Omental fat pad (tissue), 3 donors: ENCODE measurements at regions not wholly inside any gene's neighbourhood (a gene's known extent, or its start where the extent isn't known, plus 50 kb on each side); places are given as distances from the start of the nearest gene placed in this dataset.

Experiments used
- ATAC-seq: fragments of 150-250 bp; one replicate; pipeline ENCODE4 v1.9.1; 2016; ENCODE audit warnings: mild to moderate bottlenecking, moderate library complexity; ENCODE audit not compliant: low FRiP score
- DNase-seq: peaks from one replicate; pipeline ENCODE4 v3.0.0-alpha.2; 2019; ENCODE audit warnings: low spot score
- TF ChIP-seq, protein P1 (sequence below), 3 donors: fragments of 450-650 bp; IDR thresholded peaks; one replicate each; pipeline ENCODE4 v1.5.1; 2016 to 2017; ENCODE audit warnings: antibody characterized with exemption in 3 of 3, mild to moderate bottlenecking in 3 of 3, moderate library complexity in 2 of 3

DNA sequence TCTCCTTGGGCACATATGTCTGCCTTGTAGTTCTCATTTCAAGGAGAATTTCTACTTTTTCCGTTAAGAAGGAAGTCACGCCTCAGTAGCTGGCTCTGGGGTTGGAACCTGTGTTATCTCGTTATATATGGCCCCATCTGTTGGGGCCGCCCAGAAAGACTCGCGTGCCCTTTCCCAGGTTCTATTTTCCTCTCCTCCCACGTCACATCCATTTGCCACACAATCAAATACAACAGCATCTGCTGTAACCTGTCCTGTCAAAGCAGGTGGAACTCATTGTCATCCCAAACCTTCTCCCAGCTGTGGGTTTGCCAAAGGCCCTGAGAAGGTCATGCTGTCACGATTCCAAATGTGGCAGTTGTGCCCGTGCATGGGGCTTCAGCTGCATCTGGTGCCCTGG is 213.1 kb upstream of the ZBED5 start:
- no peak for ATAC-seq
- DNase-seq, result no peak
- TF ChIP-seq, protein P1, sequence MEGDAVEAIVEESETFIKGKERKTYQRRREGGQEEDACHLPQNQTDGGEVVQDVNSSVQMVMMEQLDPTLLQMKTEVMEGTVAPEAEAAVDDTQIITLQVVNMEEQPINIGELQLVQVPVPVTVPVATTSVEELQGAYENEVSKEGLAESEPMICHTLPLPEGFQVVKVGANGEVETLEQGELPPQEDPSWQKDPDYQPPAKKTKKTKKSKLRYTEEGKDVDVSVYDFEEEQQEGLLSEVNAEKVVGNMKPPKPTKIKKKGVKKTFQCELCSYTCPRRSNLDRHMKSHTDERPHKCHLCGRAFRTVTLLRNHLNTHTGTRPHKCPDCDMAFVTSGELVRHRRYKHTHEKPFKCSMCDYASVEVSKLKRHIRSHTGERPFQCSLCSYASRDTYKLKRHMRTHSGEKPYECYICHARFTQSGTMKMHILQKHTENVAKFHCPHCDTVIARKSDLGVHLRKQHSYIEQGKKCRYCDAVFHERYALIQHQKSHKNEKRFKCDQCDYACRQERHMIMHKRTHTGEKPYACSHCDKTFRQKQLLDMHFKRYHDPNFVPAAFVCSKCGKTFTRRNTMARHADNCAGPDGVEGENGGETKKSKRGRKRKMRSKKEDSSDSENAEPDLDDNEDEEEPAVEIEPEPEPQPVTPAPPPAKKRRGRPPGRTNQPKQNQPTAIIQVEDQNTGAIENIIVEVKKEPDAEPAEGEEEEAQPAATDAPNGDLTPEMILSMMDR (IDR thresholded peaks at IDR 0.05), result no peak

DNA sequence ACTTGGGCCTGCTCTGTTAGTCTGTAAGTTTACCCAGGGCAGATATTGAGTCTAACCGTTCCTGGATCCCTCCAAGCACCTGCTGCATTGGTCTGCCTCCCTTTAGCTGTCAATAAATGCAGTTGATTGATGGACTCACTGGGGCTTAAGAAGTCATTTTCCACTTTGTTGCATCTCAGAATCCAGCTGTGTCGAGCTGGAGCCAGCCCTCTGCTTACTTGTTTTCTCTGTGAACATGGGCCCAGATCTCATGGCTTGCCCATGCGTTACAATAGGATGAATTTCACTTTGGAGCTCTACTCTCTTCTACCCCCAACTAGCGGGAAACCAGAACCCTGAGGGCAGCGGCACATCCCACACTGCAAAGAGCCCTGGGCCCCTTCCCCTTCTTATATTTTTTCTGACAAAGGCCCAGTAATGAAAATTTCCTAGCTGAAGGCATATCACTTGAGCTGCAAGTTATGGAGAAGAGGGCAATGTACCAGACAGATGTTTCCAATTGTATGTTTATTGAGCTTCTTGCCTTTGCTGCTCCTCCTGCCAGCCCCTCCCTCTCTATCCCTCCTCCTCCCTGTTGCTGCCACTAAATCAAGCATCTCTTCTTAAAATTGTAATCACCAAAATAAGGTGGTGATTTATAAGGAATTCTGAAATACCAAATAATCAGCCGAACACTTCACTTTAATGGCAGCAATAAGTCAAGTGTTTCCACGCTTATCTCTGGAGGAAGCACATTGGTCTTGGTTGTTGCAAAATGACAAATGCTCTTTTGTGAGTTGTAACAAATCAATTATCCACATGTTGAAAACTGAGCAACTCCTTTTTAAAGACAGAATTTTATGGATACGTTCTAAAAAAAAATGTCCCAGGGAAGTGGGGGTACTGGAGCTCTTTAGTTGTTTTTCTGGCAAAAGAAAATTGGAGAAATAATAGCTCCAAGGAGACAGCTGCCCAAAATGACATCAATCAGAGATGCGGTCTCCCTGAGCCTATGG is 212.3 kb upstream of the ZBED5 start:
- ATAC-seq (no peak), DNase-seq (no peak)
- TF ChIP-seq, protein P1 (IDR thresholded peaks at IDR 0.05), result no peak

GRCh38 chr11:11068113-11068512 is 210.3 kb upstream of the ZBED5 start:
- TF ChIP-seq, protein P1 (IDR thresholded peaks at IDR 0.05), result no peak
- ATAC-seq, result no peak
- DNase-seq, result no peak

GRCh38 chr11:11065396-11065795 is 207.5 kb upstream of the ZBED5 start:
- TF ChIP-seq, protein P1 (IDR thresholded peaks at IDR 0.05), result no peak
- ATAC-seq (no peak), DNase-seq (no peak)

- TF ChIP-seq, protein P1 (IDR thresholded peaks at IDR 0.05), result no peak
- DNase-seq (no peak), ATAC-seq (peak; percentile 93)
These were observed 199.6 kb upstream of the ZBED5 start for GRCh38 chr11:11057472-11057854.

DNA sequence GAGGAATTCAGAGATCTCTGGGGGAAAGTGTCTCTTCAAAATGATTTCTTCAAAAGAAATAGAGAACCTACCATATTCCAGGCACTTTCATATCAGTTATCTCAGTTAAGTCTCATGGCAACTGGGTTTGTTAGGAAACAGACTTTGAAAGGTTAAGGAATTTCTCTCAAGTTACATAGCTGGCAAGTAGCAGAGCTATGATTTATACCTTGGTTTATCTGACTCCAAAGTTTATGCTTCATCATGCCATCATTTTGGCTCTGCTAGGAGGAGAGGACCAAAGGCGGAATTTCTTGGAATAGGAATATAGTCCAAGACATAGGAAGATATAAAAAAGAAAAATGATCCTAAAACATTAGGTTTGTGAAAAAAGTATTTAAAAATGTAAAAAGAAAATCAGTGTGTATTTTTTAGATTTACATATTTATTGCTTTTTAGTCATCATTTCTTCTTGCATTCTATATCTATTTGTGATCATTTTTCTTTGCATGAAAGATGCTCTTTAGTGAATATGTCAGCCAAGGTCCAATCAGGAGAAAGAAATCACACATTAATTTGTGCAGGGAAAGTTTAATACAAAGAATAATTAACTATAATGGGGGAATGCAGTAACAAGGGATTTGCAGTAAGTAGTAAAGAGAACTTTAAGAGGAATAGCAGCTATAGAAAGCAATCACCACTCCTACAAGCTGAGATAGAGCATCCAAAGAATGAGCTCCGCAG is 199.1 kb upstream of the ZBED5 start:
- TF ChIP-seq, protein P1 (IDR thresholded peaks at IDR 0.05), result no peak
- no peak for DNase-seq
- peak; percentile 77 for ATAC-seq
